HG02885 (cell line): ENCODE measurements at regions not wholly inside any gene's neighbourhood (a gene's known extent, or its start where the extent isn't known, plus 50 kb on each side); places are given as distances from the start of the nearest gene placed in this dataset.

Experiments
- ATAC-seq: cut with Tn5 transposase; IDR thresholded peaks from one replicate; pipeline ENCODE4 v1.9.1; 2021; ENCODE audit warnings: mild to moderate bottlenecking; ENCODE audit not compliant: unreplicated experiment, poor library complexity

DNA sequence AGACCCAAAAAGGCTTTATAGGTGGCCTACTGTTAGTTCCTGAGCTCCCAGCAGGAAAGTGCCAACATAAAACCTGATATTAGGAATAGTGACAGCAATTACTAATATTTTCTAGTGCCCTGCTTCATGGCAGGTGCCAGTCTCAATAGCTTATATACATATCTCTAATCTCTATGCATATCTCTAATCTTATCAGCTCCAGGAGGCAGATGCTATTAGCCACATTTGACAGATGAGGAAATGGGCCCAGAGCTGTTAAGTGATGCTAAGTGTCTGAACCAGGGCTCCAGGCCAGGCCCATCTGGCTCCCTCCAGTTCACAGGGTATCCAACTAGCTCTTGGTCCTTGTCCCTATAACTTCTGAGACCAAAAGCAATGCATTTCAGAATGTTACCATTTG lies 142.5 kb downstream of the CHIC2 start:
- ATAC-seq: no peak

DNA sequence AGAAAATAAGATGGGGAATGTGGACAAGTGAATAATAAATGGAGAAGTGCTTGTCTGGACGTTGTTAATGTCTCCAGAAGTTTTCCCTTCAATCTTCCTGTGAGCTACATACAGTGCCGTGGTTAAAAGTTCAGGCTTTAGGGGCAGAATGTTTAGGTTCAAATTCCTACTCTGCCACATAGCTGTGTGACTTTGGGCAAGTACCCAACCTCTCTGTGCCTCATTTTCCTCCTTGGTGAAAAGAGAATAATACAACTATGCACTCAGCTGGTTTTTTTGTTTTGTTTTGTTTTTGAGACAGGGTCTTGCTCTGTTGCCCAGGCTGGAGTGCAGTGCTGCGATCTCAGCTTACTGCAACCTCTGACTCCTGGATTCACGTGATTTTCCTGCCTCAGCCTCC lies 143.5 kb downstream of the CHIC2 start:
- ATAC-seq: no peak

DNA sequence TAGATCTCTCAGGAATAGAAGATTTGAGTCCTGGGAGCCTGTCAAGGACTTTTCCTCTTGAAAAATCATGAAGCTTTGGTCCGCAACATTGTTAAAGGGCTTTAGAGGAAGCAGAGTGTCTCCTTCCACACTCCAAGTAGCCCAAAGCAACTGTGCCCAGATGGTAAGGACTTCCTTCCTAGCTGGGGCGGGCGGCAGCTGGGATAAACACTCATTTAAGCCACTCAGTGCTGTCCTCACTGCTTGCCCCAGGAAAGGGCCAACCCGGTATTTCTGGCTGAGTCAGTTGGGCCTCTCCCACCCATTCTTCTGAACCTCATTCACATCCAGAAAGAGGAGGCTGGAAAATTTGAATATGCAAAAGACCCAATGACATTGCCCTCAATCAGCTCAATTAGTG lies 144.3 kb downstream of the CHIC2 start:
- no peak for ATAC-seq

DNA sequence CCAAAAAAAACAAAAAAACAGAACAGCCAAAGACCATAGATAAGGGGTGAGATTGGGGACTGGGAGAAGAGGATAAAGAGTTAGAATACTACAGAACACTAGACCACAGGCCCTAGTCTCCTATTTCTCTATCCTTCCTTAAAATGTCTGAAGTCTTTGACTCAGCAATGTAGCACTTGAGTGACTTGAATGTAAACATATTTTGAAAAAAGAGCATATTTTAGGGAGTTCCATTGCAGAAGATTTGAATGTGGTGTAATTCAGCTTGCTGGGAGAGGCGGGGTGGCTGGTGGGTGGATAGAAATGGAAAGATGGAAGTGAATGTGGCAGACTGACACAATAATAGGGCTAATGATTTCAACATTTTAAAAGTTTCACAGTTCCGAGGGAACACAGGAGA lies 144.9 kb downstream of the CHIC2 start:
- no peak for ATAC-seq

DNA sequence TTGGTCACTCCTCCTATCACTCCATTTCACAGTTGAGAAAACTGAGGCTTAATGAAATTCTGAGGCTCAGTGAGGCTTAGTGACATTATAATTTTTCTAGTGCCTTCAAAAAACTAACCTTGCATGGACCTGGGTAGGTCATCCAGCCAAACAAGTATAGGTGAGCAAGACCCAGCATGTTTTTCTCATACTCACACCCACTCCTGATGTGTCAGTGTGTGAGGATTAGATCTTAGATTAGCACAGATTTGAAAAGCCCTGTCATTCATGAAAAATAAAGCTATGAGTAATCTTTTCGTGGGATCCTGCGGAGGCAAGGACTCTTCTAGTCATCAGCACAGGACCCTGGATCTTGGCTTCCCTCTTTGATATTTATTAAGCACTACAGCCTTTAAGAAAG lies 146.7 kb downstream of the CHIC2 start:
- ATAC-seq: no peak

DNA sequence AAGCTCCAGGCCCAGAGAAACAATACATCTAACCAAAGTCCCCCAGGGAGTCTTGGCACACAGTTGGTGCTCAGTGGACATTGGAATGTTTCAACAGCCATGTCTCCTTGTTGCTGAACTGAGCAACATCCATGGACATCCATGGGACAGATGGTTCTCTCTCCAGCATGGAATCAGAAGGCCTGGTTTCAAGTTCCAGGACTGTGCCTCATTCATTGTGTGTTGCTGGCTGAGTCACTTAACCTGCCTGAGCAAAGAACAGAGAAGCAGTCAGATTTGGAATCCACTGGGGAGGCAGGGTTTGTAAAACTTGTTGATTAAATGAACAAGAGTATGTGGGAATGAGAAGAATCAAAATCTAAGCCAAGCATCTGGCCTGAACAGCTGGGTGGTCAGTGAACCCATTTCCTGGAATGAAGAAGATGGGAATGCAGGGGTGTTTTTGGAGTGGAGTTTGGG lies 147.9 kb downstream of the CHIC2 start:
- ATAC-seq: no peak

DNA sequence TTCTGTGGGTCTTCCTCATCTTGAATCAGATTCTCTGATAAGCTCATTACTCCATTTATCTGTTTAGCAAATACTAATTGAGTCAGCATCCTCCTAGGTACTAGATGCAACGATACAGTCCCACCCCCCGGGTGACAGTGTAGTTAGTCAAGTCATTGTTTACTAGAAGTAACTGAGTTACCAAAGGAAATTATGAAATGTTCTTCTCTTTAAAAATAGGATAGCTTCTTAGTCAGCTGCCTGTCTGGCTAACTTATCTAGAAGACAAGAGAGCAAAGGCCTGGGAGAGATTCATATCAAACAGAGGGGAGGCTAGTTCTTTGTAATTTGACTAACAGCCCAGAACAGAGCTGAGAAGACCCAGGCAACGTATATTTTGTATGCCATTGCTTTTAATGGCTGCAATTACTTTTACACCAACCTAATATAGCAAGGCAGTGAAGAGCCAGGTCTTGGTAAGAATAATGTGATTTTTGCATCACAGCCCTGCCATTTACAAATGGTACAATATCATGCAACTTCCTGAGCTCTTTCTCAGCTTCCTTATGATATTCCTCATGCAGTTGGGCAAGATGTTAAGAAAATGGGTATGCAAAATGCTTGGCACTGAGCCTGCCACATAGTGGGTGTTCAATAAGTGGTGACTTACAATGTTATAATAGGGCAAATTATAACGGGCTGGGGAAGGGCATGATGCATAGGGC lies 149.9 kb downstream of the CHIC2 start:
- no peak for ATAC-seq

DNA sequence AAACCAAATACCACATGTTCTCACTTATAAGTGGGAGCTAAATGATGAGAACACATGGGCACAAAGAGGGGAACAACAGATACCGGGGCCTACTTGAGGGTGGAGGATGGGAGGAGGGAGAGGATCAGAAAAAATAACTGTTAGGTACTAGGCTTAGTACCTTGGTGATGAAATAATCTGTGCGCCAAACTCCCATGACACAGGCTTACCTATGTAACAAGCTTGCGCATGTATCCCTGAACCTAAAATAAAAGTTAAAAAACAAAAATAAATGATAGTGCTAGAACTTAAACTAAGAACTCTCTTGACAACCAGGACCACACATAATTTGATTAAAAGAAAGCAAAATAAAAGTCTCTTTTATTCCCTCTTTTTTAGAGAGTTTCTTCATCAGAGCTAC lies 150.6 kb downstream of the CHIC2 start:
- no peak for ATAC-seq

DNA sequence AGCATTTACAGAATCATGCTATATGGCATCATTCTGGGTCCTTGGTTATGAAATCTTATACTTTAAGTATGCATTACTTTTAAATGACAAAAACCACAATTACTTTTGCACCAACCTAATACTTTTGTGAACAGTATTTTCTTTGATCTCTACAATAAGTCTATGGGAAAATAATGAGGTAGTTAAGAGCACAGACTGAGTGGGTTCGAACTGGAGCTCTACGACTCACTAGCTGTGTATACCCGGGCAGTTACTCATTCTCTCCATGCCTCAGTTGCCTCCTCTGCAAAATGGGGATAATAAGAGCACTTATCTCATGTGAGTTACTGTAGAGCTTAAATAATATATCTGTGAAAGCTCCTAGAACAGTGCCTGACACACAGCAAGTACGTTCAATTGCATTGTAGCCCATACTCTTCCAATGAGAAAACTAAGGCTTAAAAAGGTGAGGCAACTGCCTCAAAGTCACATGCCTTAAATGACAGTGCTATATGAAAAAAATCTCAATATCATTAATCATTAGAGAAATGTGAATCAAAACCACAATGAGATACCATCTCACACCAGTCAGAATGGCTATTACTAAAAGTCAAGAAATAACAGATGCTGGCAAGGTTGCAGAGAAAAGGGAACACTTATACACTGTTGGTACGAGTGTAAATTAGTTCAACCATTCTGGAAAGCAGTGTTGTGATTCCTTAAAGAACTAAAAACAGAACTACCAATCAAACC lies 151.5 kb downstream of the CHIC2 start:
- ATAC-seq: no peak

DNA sequence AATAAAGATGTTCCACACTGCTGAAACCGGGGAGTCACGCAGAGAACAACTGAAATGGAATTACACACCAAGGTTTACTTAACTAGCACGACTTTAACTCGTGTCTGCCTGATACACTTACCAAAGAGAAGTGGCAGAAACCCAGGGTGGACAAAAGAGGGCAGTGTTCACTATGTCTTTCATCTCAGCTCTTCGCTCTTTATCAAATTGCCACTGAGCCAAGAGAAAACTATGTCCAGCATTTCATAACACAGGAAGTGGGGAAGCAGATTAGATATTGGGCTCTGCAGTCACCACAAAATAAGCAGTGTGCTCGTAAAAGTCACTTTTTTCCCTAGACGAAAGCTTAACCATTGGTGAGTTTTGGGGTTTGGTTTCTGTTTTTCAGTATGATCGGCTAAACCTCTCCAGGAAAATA lies 155.7 kb downstream of the CHIC2 start:
- no peak for ATAC-seq

DNA sequence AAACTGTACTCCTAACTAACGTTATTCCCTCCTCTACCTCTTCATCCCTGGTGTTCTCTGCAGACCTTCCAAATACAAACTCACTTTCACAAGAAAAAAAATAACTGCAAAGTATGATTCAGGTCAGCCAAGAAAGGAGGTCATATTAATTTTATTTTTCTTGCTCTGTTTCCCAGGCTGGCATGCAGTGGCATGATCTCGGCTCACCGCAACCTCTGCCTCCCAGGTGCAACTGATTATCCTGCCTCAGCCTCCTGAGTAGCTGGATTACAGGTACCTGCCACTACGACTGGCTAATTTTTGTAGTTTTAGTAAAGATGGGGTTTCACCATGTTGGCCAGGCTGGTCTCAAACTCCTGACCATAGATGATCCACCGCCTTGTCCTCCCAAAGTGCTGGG lies 156.6 kb downstream of the CHIC2 start:
- ATAC-seq: no peak

DNA sequence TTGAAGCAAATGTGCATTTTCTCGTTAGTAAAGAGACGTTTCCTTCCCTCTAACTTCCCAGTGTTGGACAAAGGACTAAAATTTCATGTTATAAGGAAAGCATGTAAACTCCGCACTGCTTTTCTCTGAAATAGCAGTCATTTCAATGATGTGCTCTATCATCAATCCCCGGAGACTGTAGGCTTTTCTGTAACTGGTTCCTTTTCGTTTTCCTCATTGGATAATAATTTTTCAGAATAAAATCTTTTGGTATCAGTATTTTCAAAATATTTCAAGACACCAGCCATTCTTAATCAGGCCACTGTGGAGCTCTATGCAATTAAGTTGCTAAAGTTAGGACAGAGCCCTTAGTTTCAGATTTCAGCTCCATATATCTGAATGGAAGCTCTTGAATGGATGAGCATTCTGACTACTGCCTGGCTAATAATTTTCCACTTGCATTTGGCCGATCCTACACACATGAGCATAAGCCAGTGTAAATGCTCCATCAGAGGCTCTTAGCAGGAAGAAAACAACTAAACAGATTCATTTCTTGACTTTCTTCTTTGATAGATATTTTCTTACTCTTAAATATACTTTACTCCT lies 157.7 kb downstream of the CHIC2 start:
- no peak for ATAC-seq

DNA sequence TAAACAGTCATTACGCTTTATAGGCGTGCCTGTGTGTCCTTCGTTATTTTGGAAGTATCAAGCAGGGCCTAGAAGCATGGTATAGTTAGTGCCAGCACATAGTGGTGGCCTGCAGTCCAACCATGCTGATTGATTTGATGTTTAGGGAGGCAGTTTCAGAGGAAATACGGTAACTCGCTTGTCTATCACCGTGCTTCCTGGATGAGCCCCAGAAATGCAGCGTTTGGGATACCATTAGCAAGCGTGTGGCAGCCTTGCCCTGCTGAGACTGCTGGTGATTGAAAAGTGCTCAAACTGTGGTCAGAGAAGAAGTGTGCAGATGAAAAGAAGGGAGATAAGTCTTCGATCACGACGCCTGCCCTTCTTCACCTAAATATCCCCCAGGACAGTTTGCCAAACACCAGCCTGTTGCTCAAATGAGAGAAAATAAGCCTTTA lies 158.4 kb downstream of the CHIC2 start:
- peak; percentile 57 for ATAC-seq

DNA sequence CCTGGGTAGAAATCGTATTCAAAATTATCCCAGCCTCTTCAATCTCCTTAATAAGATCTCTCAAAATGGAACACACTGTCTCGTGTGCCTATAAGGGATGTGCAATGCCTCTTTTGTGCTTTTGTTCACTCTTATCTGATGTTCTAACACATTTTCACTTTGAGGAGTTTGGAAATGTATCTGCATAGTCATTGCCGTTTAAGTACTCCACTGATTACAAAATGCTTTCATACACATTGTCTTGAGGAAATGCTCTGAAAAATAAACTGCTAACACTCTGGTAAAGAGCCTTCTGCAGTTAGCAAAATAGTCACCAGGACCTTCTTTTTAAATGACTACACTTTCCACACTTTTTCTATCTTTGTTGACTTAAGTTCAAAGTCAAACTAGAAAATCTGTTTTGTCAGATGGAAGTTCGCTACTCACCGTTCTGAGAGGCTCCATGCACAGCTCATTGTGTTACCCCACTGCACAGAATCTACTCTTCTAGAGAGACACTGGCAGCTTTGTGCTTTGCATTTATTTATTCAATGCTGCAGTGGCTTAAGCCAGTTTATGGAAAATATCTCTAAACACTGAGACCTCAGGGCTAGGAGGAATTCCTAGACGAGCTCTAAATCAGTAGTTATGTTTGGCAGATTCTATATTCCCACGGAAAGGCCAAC lies 159.0 kb downstream of the CHIC2 start:
- no peak for ATAC-seq

DNA sequence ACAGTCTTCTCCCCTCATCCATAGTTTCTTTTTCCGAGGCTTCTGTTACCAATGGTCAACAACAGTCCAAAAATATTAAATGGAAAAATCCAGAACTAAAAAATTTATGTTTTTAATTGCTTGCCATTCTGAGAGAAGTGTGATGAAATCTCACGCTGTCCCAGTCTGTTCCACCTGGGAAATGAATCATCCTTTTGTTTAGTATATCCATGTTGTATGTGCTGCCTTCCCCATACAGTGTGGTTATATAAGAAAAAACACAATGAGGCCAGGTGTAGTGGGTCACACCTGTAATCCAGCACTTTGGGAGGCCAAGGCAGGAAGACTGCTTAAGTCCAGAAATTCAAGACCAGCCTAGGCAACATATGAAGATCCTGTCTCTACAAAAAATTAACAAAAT lies 161.6 kb downstream of the CHIC2 start:
- no peak for ATAC-seq

DNA sequence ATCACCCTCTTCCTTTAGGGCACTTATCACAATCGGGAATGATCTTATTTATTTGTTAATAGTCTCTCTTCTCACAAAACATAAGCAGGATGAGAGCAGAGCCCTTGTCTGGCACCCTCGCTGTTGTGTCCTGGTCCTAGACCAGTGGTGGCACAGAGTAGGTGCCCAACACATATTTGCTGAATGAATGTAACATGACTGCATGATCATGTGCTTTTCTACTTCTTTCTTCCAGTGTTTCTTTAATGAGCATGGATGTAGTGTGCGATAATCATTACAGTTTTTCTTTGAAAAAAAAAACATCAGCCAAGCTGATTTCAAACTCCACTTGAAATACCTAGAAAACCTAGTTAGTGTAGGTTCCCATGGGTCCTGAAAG lies 164.1 kb downstream of the CHIC2 start:
- no peak for ATAC-seq

DNA sequence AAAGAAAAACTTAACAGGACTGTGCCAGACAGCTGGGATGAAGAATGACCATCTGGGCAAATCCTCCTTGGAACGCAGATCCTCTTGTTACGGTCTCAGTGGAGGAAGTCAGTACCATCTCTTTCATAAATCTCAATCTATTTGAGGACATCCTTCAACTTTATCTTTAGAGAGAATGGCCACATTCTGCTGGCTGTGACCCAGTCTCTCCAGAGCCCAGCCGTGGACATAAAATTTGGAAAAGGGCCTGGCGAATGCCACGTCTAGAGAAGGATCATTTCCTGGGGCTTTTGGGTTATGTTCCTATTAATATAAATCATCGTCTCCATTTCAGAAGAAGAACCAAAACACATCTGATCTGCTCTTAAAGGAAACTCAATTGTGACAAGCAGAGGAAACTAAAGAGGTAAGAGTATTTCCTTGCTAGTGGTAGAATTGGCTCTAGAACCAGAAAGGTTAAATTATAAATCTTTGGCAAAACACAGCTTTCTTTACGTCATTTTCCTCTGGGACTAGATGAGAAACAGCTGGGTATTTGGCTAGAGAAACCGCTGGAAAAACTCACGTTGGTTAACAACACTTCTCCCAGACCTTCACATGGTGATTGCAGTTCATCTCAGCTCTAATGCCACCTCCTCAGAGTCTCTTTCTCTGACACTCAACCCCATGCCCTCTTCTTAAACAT lies 164.7 kb downstream of the CHIC2 start:
- no peak for ATAC-seq

DNA sequence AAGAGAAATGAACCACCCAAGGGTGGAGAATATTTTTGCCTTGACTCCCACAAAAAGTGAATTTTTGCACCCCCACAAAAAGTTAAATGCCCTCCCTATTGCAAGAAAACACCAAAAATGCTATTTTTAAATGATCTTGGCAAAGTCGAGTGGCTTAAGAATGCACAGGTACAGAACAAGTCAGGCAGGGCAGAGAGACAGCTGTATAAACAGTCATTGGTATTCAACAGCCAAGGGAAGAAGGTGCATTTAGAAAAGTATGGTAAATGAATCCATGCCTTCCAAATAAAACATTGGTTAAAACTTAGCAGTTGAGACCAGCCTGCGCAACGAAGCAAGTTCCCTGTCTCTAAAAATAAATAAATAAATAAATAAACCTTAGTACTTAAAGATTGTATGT lies 169.3 kb downstream of the CHIC2 start:
- ATAC-seq: no peak

DNA sequence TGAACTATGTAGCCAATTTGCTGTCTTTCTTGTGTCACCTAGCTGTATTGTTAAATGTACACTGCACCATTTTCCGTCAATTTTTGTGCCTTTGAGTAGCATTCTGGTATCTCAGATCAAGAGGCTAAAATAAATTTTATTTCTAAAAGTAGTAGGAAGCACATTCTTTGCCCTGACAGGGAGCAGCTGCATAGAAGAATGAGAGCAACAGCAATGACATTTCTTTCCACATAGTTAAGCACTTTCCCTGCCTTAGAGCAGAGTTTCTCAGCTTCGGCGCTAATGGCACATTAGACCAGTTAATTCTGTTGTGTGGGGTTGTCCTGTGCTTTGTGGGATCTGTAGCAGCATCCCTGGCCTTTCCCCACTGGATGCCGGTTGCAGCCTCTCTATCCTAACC lies 173.9 kb downstream of the CHIC2 start:
- ATAC-seq: no peak

DNA sequence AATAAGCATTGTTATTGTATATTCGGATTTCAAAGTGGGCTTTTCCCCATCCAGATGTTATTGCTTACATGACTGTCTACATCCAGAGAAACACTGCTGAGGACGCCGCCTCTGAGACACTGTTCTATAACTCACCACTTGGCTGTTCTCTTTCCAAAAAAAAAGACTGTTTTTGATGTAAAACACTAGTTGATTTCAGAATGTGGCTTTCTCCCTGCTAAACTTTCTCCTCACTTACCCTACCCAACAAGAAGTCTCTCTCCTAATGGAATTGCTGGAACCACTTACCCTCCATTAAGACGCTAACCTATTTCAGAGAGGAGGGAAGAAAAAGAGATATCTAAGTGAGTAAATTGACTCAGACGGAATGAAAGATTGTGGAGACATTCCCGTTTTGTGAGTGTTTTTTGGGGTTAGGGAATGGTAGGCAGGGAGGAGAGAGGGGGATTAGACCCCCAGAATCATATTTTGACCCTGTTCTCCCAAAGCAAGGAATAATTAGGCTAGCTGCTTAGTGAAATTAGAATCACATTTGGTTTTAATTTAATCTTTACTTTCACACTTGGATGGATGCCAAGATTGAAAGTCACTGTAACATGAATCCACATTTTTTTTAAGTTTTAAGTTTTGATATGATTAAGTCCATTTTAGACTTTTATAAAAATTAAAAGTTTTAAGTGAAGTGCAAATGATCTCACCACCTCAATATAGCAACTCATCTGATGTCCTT lies 174.9 kb downstream of the CHIC2 start:
- no peak for ATAC-seq
